ENCODE measurements at regions not wholly inside any gene's neighbourhood (a gene's known extent, or its start where the extent isn't known, plus 50 kb on each side); places are given as distances from the start of the nearest gene placed in this dataset.

DNA sequence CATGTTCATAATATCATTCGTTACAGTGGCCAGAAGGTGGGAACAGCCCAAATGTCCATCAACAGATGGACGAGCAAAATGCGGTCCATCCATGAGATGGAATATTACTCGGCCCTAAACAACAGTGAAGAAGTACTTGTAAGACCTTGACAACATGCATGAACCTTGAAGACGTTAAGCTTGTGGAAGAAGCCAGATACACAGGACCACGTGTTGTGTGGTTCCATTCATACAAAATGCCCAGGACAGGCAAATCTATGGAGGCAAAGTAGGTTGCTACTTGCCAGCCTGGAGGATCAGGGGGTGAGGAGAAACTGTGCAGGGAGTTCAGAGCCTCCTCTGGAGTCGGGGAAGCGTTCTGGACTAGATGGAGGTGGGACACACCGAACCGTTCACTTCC lies 207.1 kb downstream of the ERMARD start (continued):
- TF ChIP-seq GTF2F1 (IDR thresholded peaks at IDR 0.05; ENCODE audit: borderline replicate concordance, low read depth, low read length): no peak
- TF ChIP-seq, protein P1, sequence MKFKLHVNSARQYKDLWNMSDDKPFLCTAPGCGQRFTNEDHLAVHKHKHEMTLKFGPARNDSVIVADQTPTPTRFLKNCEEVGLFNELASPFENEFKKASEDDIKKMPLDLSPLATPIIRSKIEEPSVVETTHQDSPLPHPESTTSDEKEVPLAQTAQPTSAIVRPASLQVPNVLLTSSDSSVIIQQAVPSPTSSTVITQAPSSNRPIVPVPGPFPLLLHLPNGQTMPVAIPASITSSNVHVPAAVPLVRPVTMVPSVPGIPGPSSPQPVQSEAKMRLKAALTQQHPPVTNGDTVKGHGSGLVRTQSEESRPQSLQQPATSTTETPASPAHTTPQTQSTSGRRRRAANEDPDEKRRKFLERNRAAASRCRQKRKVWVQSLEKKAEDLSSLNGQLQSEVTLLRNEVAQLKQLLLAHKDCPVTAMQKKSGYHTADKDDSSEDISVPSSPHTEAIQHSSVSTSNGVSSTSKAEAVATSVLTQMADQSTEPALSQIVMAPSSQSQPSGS (IDR thresholded peaks at IDR 0.05; ENCODE audit: low read length): no peak
- no peak for TF ChIP-seq SP2 (IDR thresholded peaks at IDR 0.05; ENCODE audit: low read length)
- no peak for TF ChIP-seq PHF8 (conservative IDR thresholded peaks at IDR 0.05; ENCODE audit: low read depth, low read length)
- no peak for TF ChIP-seq NANOG (IDR thresholded peaks at IDR 0.05; ENCODE audit: insufficient read depth, low read depth, low read length, poor library complexity, severe bottlenecking)

All from H1 (cell line).